NCI-H2196 treated with DMSO at 0.1 percent for 48 hours (cell line): ENCODE measurements at regions not wholly inside any gene's neighbourhood (a gene's known extent, or its start where the extent isn't known, plus 50 kb on each side); places are given as distances from the start of the nearest gene placed in this dataset.
"Not testable (repeated sequence)": the region's sequence is repeated elsewhere in the genome, so short reads cannot be mapped to it uniquely, and the experiment has no call there.

ENCODE experiments used
- DNase-seq: peaks from one replicate; lab custom pipeline; 2025; ENCODE audit not compliant: unreplicated experiment; lab: John Stamatoyannopoulos, UW

- DNase-seq: no peak
Observed at GRCh38 chr3:167008791-167009190, 371.3 kb downstream of the ZBBX start.

- DNase-seq: no peak
Observed at GRCh38 chr3:167001374-167001773, 378.7 kb downstream of the ZBBX start.

- DNase-seq: no peak
Observed at GRCh38 chr3:166993015-166993630, 387.0 kb downstream of the ZBBX start.

- DNase-seq: no peak
Observed at GRCh38 chr3:166986000-166986399, 394.1 kb downstream of the ZBBX start.

- not testable (repeated sequence) for DNase-seq
Observed at GRCh38 chr3:166975796-166976195, 404.3 kb downstream of the ZBBX start.

GRCh38 chr3:166967714-166968113, 412.4 kb downstream of the ZBBX start:
- DNase-seq: not testable (repeated sequence)

GRCh38 chr3:166962911-166963310, 417.2 kb downstream of the ZBBX start:
- DNase-seq: no peak

- no peak for DNase-seq
Observed at GRCh38 chr3:166957121-166957520, 423.0 kb downstream of the ZBBX start.

GRCh38 chr3:166955201-166955939, 424.7 kb downstream of the ZBBX start:
- no peak for DNase-seq

- no peak for DNase-seq
Observed at GRCh38 chr3:166934879-166935278, 445.2 kb downstream of the ZBBX start.

GRCh38 chr3:166917437-166917836, 462.7 kb downstream of the ZBBX start:
- no peak for DNase-seq

GRCh38 chr3:166902374-166902773, 477.7 kb downstream of the ZBBX start:
- DNase-seq: no peak

GRCh38 chr3:166900866-166901577, 479.1 kb downstream of the ZBBX start:
- DNase-seq: no peak

- DNase-seq: no peak
Observed at GRCh38 chr3:166897811-166898210, 482.3 kb downstream of the ZBBX start.

- DNase-seq: no peak
Observed at GRCh38 chr3:166889241-166889640, 490.9 kb downstream of the ZBBX start.

- no peak for DNase-seq
Observed at GRCh38 chr3:166879661-166880060, 500.4 kb downstream of the ZBBX start.

- no peak for DNase-seq
Observed at GRCh38 chr3:166877971-166878370, 502.1 kb downstream of the ZBBX start.

- DNase-seq: no peak
Observed at GRCh38 chr3:166864473-166865467, 515.3 kb downstream of the ZBBX start.

- DNase-seq: no peak
Observed at GRCh38 chr3:166860217-166860616, 519.9 kb downstream of the ZBBX start.

GRCh38 chr3:166844329-166844728, 535.8 kb downstream of the ZBBX start:
- DNase-seq: no peak

GRCh38 chr3:166842784-166843183, 537.3 kb downstream of the ZBBX start:
- not testable (repeated sequence) for DNase-seq
